Gastroesophageal sphincter (tissue), 4 donors: ENCODE measurements at regions not wholly inside any gene's neighbourhood (a gene's known extent, or its start where the extent isn't known, plus 50 kb on each side); places are given as distances from the start of the nearest gene placed in this dataset.

Source experiments
- ATAC-seq: fragments of 150-250 bp; one replicate; pipeline ENCODE4 v1.9.1; 2016; ENCODE audit warnings: mild to moderate bottlenecking, moderate library complexity
- H3K27ac ChIP-seq, 4 donors: fragments of 200-600 bp; sonication (generic) in 3 of 4; 1 replicate in 3 of 4; 2 replicates in 1 of 4; pipeline ENCODE4 v1.5.1; 2016 to 2019
- H3K27me3 ChIP-seq: fragments of 200-600 bp; sonication (generic); one replicate; pipeline ENCODE4 v1.5.1; 2019
- H3K36me3 ChIP-seq, 2 donors: fragments of 200-600 bp; sonication (generic); one replicate each; pipeline ENCODE4 v1.5.1; 2019; ENCODE audit warnings: control low read depth in 1 of 2
- H3K4me1 ChIP-seq, 3 donors: fragments of 200-600 bp; sonication (generic); 1 replicate in 2 of 3; 2 replicates in 1 of 3; pipeline ENCODE4 v1.5.1; 2016 to 2019; ENCODE audit warnings: control low read depth in 2 of 3
- H3K4me3 ChIP-seq, 2 donors: fragments of 200-600 bp; sonication (generic); one replicate each; pipeline ENCODE4 v1.5.1; 2019; ENCODE audit warnings: mild to moderate bottlenecking in 1 of 2, moderate library complexity in 1 of 2
- H3K9me3 ChIP-seq, 3 donors: fragments of 200-600 bp; sonication (generic); one replicate each; pipeline ENCODE4 v1.5.1; 2017 to 2019; ENCODE audit warnings: control low read depth in 2 of 3
- CTCF ChIP-seq, 4 experiments: fragments of 200-600 bp in 2 of 4; fragments of 450-650 bp in 2 of 4; sonication (generic) in 1 of 4; IDR thresholded peaks; one replicate each; pipeline ENCODE4 v1.5.1; 2017 to 2019; ENCODE audit warnings: antibody characterized with exemption in 4 of 4, mild to moderate bottlenecking in 2 of 4, moderate library complexity in 2 of 4
- EP300 ChIP-seq: sonication (generic); formaldehyde crosslinking; IDR thresholded peaks from one replicate; pipeline ENCODE4 v1.6.1; 2017; ENCODE audit warnings: antibody characterized with exemption, mild to moderate bottlenecking
- POLR2A ChIP-seq, 2 donors: fragments of 450-650 bp; IDR thresholded peaks; one replicate each; pipeline ENCODE4 v1.6.1; 2017; ENCODE audit warnings: antibody characterized with exemption in 2 of 2, mild to moderate bottlenecking in 2 of 2, moderate library complexity in 1 of 2
- POLR2AphosphoS5 ChIP-seq: sonication (generic); formaldehyde crosslinking; IDR thresholded peaks from one replicate; pipeline ENCODE4 v1.6.1; 2017; ENCODE audit warnings: antibody characterized with exemption
- WGBS, 2 donors: methylation state at CpG; one replicate each; pipeline ENCODE4 v1.1.5; 2018; ENCODE audit warnings: low coverage in 1 of 2; 5-methylcytosine and 5-hydroxymethylcytosine counted together

GRCh38 chr5:74375271-74375670, 265.3 kb downstream of the ENC1 start:
- Histone ChIP-seq H3K36me3 (no peaks in the 10 kb centered on the region), H3K27ac (no peak overlapping the region), H3K4me1 (peaks cover 0 to 4% (median 0%) of the 10 kb centered on the region in 3 donors), H3K27me3 (no peaks in the 10 kb centered on the region), H3K4me3 (no peak overlapping the region), H3K9me3 (no peaks in the 10 kb centered on the region)
- ATAC-seq: no peak
- TF ChIP-seq EP300 (no peak), POLR2AphosphoS5 (no peak), CTCF (IDR thresholded peaks at IDR 0.05) (no peak), POLR2A (IDR thresholded peaks at IDR 0.05) (no peak)
- 68% methylated on average over 2 of the region's 2 CpGs; no CpG with 5 or more reads in 1 of the 2 donors for WGBS, 2 donors

GRCh38 chr5:74374656-74375055, 265.9 kb downstream of the ENC1 start:
- Histone ChIP-seq H3K27me3 (no peaks in the 10 kb centered on the region), H3K4me3 (no peak overlapping the region), H3K4me1 (peaks cover 0 to 10% (median 0%) of the 10 kb centered on the region in 3 donors), H3K27ac (no peak overlapping the region), H3K9me3 (no peaks in the 10 kb centered on the region), H3K36me3 (no peaks in the 10 kb centered on the region)
- WGBS, 2 donors: 88 to 100% methylated on average over 3 to 4 of the region's 4 CpGs
- no peak for ATAC-seq
- no peak for TF ChIP-seq POLR2A (IDR thresholded peaks at IDR 0.05)
- no peak for TF ChIP-seq POLR2AphosphoS5
- TF ChIP-seq EP300: no peak
- no peak for TF ChIP-seq CTCF (IDR thresholded peaks at IDR 0.05)

- H3K27ac ChIP-seq: no peak overlapping the region
- TF ChIP-seq POLR2A (IDR thresholded peaks at IDR 0.05) (no peak), POLR2AphosphoS5 (no peak), EP300 (no peak), CTCF (IDR thresholded peaks at IDR 0.05) (no peak)
- peaks cover 0 to 12% (median 0%) of the 10 kb centered on the region in 3 donors for H3K4me1 ChIP-seq
- WGBS, 2 donors: 41 to 67% methylated on average over 1 of the region's 1 CpG
- no peak overlapping the region for H3K4me3 ChIP-seq
- H3K27me3 ChIP-seq: no peaks in the 10 kb centered on the region
- H3K9me3 ChIP-seq: no peaks in the 10 kb centered on the region
- no peaks in the 10 kb centered on the region for H3K36me3 ChIP-seq
- no peak for ATAC-seq
These were observed 267.5 kb downstream of the ENC1 start for GRCh38 chr5:74373076-74373475.

- H3K4me1 ChIP-seq: peaks cover 0 to 12% (median 0%) of the 10 kb centered on the region in 3 donors
- H3K36me3 ChIP-seq: no peaks in the 10 kb centered on the region
- H3K27ac ChIP-seq: no peak overlapping the region
- TF ChIP-seq CTCF (IDR thresholded peaks at IDR 0.05) (no peak), POLR2A (IDR thresholded peaks at IDR 0.05) (no peak), POLR2AphosphoS5 (no peak), EP300 (no peak)
- H3K4me3 ChIP-seq: no peak overlapping the region
- H3K27me3 ChIP-seq: no peaks in the 10 kb centered on the region
- ATAC-seq: no peak
- 73 to 92% methylated on average over 4 to 5 of the region's 5 CpGs for WGBS, 2 donors
- H3K9me3 ChIP-seq: no peaks in the 10 kb centered on the region
These were observed 267.9 kb downstream of the ENC1 start for GRCh38 chr5:74372502-74373064.

GRCh38 chr5:74372051-74372450, 268.5 kb downstream of the ENC1 start:
- TF ChIP-seq CTCF (IDR thresholded peaks at IDR 0.05): no peak
- no peak for TF ChIP-seq EP300
- no peak for TF ChIP-seq POLR2AphosphoS5
- no peak for TF ChIP-seq POLR2A (IDR thresholded peaks at IDR 0.05)
- 89% methylated on average over 3 of the region's 3 CpGs; no CpG with 5 or more reads in 1 of the 2 donors for WGBS, 2 donors
- no peaks in the 10 kb centered on the region for H3K36me3 ChIP-seq
- no peaks in the 10 kb centered on the region for H3K27me3 ChIP-seq
- no peak for ATAC-seq
- H3K4me3 ChIP-seq: no peak overlapping the region
- H3K27ac ChIP-seq: no peak overlapping the region
- peaks cover 0 to 12% (median 0%) of the 10 kb centered on the region in 3 donors for H3K4me1 ChIP-seq
- H3K9me3 ChIP-seq: no peaks in the 10 kb centered on the region
